DLD1 (cell line): ENCODE measurements at regions not wholly inside any gene's neighbourhood (a gene's known extent, or its start where the extent isn't known, plus 50 kb on each side); places are given as distances from the start of the nearest gene placed in this dataset.
"Not testable (repeated sequence)": the region's sequence is repeated elsewhere in the genome, so short reads cannot be mapped to it uniquely, and the experiment has no call there.

Experiments used
- in situ Hi-C: cut with HindIII; loops from 2 replicates; pipeline ENCODE4 v1.10.0; 2017; ENCODE audit warnings: low sequenced_read_pairs

DNA sequence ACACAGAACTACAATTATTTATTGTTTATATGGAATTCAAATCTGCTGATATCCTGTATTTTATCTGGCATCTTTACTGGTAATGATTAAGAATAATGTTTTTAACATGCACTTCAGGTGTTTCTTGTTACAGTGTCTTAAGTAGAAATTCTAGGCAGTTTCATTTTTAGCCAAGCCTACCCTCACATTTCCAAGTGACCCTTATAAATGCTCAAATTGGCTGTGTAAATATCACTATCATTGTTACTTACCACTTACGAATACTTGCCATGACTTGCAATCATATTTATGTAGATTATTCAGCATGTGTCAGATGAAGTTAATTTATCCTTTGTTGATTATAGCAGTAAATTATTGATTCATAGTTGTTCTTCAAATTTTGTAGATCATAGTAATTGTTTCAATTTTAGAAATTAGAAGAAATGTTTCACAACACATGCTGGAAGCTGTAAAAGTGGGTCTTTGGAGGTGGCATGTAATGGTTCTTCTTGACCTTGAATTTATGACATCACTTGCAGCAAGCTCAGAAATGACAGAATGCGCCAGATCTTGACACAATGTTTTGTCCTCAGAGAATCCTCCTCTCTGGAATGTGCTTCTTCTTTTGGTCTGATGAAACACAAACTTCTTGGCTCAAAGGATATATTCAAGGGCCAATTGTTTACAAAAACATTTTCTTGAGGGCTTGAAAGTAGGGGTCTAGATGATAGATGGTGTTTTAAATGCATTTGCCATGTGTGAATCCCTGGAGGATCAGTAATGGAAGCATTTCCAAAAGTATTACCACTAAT lies 471.8 kb downstream of the COL12A1 start:
- in situ Hi-C loops: no loop called here

DNA sequence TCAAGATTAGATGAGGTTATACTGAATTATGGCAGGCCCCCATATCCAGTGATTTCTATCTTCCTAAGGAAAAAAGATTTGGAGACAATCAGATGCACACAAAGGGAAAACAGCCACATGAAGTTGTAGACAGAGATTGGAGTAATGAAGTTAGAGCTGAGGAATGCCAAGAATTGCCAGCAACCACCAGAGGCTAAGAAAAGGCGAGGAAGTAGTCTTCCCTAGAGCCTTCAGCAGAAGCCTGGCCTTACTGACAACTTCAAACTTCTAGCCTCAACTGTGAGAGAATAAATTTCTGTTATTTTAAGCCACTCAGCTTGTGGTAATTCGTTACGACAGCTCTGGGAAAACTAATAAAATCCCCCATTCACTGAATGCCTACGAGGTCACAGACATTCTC lies 473.9 kb downstream of the COL12A1 start:
- in situ Hi-C loops: no loop called here

- in situ Hi-C loops: no loop called here
These were observed 474.6 kb downstream of the COL12A1 start for GRCh38 chr6:74731204-74731603.

DNA sequence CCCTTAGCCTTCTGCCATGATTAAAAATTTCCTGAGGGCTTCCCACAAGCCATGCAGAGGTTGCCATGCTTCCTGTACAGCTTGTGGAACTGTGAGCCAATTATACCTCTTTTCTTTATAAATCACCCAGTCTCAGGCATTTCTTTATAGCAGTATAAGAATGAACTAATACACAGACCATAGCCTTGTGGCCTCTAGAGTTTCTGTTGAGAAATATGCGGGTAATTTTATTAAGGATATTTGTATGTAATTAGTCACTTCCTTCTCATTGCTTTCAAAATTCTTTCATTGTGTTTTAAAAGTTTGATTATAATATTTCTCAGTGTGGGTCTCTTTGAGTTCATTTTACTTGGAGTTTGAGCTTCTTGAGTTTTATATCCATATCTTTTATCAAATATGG lies 484.9 kb downstream of the COL12A1 start:
- in situ Hi-C loops: no loop called here

GRCh38 chr6:74717591-74717990 lies 488.3 kb downstream of the COL12A1 start:
- in situ Hi-C loops: no loop called here

GRCh38 chr6:74715355-74716085 lies 490.3 kb downstream of the COL12A1 start:
- in situ Hi-C loops: no loop called here

DNA sequence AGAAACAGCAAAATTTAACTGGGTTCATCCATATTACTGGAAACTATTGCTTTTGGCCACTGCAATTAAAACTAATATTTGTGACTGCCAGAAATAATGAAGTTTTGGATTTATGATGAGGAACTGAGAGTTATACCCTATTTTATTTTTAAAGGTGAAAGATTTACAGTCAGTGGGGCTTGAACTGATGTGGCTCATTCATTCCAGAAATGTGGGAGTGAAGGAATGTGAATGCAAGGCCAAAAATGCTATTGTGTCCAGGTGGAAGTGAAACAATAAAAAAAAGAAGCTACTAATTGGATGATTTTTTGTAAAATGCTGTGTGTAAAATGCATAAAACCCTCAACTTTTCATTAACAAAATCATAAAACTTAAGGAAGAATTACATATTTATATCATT lies 491.9 kb downstream of the COL12A1 start:
- in situ Hi-C loops: no loop called here

GRCh38 chr6:74705451-74705850 lies 500.4 kb downstream of the COL12A1 start:
- in situ Hi-C loops: no loop called here

GRCh38 chr6:74704540-74704939 lies 501.3 kb downstream of the COL12A1 start:
- in situ Hi-C loops: not testable (repeated sequence)

- in situ Hi-C loops: no loop called here
These were observed 515.5 kb downstream of the COL12A1 start for GRCh38 chr6:74690365-74690764.

DNA sequence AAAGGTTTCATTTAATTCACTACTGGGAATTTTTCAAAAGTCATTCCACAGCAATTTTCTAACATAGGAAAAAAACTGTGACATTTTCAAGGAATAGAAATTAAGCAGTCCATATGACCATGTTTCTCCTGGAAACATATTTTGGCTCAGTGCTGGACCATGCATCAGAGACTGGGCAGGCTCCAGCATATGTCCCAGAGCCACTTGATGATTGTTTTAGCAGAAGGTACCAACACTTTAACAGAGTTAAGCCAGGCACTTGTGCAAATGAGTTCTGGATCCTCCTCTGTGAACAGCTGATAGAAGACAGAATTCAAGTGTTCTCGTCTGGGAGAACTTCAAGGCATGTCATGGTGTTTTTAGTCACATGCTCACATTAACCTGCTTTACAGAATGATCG lies 516.3 kb downstream of the COL12A1 start:
- in situ Hi-C loops: no loop called here

DNA sequence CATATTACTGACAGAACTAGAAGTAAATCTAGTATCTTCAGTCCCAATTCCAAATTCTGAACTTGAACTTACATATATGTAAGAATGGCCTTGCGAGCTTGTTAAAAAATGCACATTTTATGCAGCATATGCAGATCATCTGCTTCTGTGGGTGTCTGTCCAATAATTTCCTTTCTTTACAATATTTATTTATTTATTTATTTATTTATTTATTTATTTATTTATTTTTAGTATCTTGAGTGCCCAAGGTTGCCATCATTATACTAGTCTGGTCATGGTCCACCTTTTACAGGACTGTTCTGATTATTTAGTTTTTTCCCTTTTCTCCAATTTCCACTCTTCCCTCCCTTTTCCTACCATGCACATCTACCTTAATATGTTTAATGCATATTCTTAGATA lies 528.4 kb downstream of the COL12A1 start:
- in situ Hi-C loops: no loop called here

DNA sequence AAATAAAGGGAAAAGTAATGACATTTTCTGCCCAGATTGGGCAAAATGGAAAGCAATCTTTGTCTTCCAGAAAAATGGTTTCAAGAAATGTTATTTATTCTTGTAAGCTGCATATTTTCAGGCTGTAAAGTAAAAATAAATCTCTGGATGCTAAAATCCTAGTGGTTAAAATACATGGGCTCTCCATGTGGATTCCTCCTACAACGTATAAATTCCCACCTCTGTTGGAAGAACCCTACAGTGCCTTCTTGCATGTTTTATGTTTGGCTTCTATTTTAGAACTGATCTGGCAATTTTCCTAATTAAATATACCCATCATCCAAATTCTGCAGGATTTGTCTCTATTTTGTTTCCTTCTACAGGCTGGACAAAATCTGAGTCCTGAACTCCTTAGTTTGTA lies 528.9 kb downstream of the COL12A1 start:
- in situ Hi-C loops: no loop called here

DNA sequence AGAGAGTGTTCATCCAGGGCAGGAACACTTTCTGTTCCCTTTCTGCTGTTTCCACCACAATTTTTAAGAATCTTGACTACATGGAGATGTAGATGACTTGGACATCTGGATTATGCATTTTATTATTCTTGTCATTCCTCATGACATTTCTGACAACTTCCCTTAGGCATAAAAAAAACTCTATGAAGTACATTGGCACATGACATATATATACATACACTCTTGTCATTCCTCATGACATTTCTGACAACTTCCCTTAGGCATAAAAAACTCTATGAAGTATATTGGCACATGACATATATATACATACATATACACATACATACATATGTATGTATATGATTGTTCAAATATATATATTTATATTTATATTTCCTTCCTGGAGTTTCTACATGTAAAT lies 531.5 kb downstream of the COL12A1 start:
- in situ Hi-C loops: no loop called here

GRCh38 chr6:74671558-74672025 lies 534.3 kb downstream of the COL12A1 start:
- in situ Hi-C loops: no loop called here

DNA sequence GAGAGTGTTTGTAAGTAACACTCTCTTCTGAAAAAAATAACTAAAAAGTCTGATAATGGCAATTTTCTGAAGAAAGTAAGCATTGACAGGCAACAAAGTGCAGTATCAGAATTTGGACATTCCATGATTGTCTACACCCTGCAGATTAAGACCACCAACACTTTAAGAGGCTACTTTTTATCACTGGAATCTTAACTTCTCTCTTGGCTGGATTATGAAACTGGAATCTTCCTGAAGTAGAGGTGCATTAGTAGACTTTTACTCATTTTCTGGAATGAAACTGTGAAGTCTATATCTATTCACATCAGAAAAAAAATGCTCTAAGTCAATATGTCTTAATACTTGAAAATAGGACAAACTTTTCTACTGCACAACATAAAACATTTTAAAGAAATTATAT lies 547.5 kb downstream of the COL12A1 start:
- in situ Hi-C loops: no loop called here

GRCh38 chr6:74657931-74658330 lies 547.9 kb downstream of the COL12A1 start:
- in situ Hi-C loops: no loop called here

DNA sequence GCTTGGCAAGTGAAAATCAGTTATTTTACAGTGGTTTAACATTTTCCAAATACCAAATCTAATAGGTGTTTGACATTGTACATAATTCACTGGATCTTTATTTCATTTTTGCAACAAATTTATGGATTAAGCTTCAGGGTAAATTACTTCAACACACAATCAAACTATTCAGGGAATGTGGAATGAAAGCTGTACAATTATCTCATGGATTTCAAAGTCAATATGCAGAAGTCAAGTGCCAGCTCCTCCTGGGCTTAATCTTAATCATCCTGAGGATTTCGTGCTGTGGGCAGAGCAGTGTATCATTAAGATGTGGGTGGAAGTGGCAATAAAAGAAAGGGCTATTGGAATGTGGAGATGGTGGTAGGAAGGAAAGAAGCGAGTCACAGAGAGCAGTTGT lies 548.8 kb downstream of the COL12A1 start:
- in situ Hi-C loops: no loop called here

- in situ Hi-C loops: no loop called here
These were observed 549.4 kb downstream of the COL12A1 start for GRCh38 chr6:74656453-74656852.

DNA sequence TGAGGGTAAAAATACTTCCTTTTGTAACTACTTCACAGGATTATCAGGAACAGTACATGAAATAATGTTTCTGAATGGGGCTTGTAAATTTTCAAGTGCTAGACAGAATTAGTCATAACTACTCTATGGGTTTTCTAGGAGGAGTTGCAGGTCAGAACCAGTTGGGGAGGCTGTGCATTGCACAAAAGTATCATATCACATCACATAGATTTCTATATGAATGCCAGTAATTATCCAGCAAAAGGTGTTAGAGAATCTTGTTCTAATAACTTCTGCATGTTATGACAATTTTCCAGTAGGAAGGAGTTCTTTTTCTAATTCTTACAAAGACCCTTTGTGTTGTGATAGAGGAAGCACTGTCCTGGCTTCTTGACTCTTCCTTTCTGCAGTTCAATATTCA lies 551.6 kb downstream of the COL12A1 start:
- in situ Hi-C loops: no loop called here

DNA sequence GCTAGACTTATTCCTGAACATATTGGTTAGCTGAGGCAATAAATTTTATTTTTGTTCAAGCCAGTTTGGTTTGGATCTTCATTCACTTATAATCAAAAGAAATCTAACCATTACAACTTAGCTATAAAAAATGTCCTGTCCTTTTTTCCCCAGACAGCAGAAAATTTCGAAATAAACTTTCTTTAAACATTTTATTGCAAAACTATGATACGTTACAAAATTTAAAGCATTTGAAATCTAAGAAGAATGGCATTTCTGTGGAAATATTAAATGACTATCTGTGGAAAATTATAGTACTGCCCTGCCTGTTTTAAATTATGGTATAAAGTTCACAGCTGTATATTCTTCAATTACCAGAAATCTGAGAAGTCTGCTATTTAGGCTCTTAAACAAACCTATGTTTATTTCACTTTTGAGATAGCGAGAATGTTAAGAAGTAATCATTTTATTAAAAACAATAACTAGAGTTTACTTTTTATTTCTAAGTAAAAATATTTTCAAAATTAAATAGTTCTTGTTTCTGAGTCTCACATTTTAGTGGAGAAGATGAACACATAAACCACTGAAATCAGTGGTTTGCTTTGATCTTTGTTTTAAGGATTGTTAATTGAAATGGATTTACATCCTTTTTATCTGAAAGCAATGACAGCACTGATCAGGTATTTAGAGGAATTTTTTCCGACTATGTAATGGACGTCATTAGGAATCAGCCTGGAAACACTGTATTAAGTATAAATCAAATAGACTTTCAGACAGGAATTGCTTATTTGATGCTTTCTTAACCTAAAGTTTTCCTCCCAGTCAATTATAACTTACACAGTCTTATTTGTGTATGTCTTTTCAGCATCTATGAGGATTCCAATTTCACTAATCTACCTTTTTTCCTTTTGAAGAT lies 553.7 kb downstream of the COL12A1 start:
- in situ Hi-C loops: no loop called here
